Activated B cell treated with CpG ODN at 0.5 μM for 24 hours (primary cell): ENCODE measurements at regions not wholly inside any gene's neighbourhood (a gene's known extent, or its start where the extent isn't known, plus 50 kb on each side); places are given as distances from the start of the nearest gene placed in this dataset.

Experiments
- ATAC-seq: fragments of 200-7000 bp; cut with Tn5 transposase; one replicate; pipeline ENCODE4 v1.10.0; 2021; ENCODE audit warnings: low read depth, mild to moderate bottlenecking, moderate library complexity
- CTCF ChIA-PET: fragments of 350-600 bp; sonication (Branson Sonifier 250); formaldehyde crosslinking; loops from one replicate; lab custom pipeline; 2021; ENCODE audit warnings: antibody characterized with exemption; lab: Charles Lee
- POLR2A ChIA-PET: fragments of 350-600 bp; sonication (Branson Sonifier 250); formaldehyde crosslinking; loops from one replicate; lab custom pipeline; 2021; ENCODE audit warnings: antibody characterized with exemption; lab: Charles Lee
- DNase-seq: peaks from one replicate; pipeline ENCODE4 v3.0.0; 2022
- H3K27ac Mint-ChIP-seq: one replicate; pipeline ENCODE4 v1.8.0; 2020; ENCODE audit warnings: mixed read lengths
- H3K27me3 Mint-ChIP-seq: one replicate; pipeline ENCODE4 v1.8.0; 2021; ENCODE audit warnings: mixed read lengths
- H3K36me3 Mint-ChIP-seq: one replicate; pipeline ENCODE4 v1.8.0; 2021; ENCODE audit warnings: low read depth, mixed read lengths
- H3K4me1 Mint-ChIP-seq: one replicate; pipeline ENCODE4 v1.8.0; 2021; ENCODE audit warnings: mixed read lengths
- H3K4me3 Mint-ChIP-seq: one replicate; pipeline ENCODE4 v1.8.0; 2020; ENCODE audit warnings: mild to moderate bottlenecking, mixed read lengths
- H3K9me3 Mint-ChIP-seq: one replicate; pipeline ENCODE4 v1.8.0; 2020; ENCODE audit warnings: mixed read lengths
- intact Hi-C: fragments of 100-400 bp; cut with micrococcal nuclease; formaldehyde crosslinking; loops from one replicate; pipeline ENCODE4 v1.15.1; 2024
- TF ChIP-seq, protein P1 (sequence below): fragments of 200-600 bp; IDR thresholded peaks from one replicate; pipeline ENCODE4 v1.8.0; 2022; ENCODE audit warnings: antibody characterized with exemption, mild to moderate bottlenecking

DNA sequence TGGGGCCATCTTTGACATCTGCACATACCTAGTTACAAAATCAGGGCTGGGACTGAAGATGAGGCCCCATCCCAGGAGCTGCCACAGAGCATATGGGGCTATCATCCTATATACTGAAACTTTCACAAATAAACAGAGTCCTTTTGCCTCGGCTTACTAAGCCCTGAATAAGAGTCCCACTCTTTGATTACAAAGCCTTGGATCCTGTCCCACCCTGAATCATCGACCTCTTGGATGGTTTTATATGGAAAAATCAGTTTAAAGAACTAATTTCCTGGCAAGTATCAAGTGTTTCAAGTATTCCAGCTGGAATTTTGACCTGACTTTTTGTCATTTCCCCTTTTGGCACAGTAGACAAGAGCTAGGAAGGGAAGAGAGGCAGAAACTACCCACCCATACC, 331.3 kb upstream of the FRG2C start:
- Mint-ChIP-seq H3K9me3 (no peaks in the 10 kb centered on the region), H3K27me3 (no peaks in the 10 kb centered on the region), H3K27ac (no peak overlapping the region), H3K4me1 (no peaks in the 10 kb centered on the region), H3K36me3 (no peaks in the 10 kb centered on the region), H3K4me3 (no peak overlapping the region)
- TF ChIP-seq, protein P1, sequence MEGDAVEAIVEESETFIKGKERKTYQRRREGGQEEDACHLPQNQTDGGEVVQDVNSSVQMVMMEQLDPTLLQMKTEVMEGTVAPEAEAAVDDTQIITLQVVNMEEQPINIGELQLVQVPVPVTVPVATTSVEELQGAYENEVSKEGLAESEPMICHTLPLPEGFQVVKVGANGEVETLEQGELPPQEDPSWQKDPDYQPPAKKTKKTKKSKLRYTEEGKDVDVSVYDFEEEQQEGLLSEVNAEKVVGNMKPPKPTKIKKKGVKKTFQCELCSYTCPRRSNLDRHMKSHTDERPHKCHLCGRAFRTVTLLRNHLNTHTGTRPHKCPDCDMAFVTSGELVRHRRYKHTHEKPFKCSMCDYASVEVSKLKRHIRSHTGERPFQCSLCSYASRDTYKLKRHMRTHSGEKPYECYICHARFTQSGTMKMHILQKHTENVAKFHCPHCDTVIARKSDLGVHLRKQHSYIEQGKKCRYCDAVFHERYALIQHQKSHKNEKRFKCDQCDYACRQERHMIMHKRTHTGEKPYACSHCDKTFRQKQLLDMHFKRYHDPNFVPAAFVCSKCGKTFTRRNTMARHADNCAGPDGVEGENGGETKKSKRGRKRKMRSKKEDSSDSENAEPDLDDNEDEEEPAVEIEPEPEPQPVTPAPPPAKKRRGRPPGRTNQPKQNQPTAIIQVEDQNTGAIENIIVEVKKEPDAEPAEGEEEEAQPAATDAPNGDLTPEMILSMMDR: no peak
- ChIA-PET CTCF (no interaction called here), POLR2A (no interaction called here)
- ATAC-seq (no peak), DNase-seq (no peak)
- intact Hi-C loops: no loop called here

GRCh38 chr3:75334299-75334698, 329.8 kb upstream of the FRG2C start:
- H3K27ac Mint-ChIP-seq: no peak overlapping the region
- no peak overlapping the region for H3K4me3 Mint-ChIP-seq
- no peaks in the 10 kb centered on the region for H3K27me3 Mint-ChIP-seq
- no peaks in the 10 kb centered on the region for H3K4me1 Mint-ChIP-seq
- intact Hi-C loops: no loop called here
- TF ChIP-seq, protein P1: no peak
- ChIA-PET CTCF (no interaction called here), POLR2A (no interaction called here)
- no peaks in the 10 kb centered on the region for H3K9me3 Mint-ChIP-seq
- DNase-seq: no peak
- ATAC-seq: no peak
- no peaks in the 10 kb centered on the region for H3K36me3 Mint-ChIP-seq

DNA sequence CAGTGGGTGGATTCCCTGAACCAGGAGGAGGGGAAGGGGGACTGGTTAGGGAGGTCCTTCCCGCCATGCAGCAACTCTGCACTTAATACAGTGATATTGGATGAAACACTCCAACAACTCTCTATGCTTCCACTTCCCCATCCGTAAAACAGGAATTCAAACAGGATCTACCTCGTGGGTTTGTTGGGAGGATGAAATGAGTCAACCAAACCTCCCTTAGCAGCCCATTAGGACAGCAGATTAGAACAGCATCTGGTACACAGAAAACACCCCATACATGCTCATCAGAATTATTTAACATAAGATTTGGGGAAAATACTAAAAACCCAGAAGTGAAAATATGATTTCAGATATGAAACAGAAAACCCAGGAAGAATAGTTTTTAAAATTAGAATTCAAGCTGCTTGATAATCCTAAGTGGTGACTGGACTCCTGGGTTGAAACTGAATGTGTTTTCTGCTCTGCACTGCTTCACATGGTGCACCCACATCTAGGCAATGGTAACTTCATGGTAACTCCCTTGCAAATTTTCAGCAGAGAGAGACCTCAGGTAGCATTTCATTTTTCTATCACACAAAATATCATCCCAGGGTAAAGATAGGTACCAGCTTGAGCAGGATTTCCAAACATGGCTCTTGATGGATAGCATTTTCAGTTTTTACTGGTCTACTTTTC, 326.8 kb upstream of the FRG2C start:
- intact Hi-C loops: no loop called here
- TF ChIP-seq, protein P1: no peak
- Mint-ChIP-seq H3K9me3 (no peaks in the 10 kb centered on the region), H3K4me1 (no peaks in the 10 kb centered on the region), H3K36me3 (no peaks in the 10 kb centered on the region), H3K27ac (no peak overlapping the region), H3K4me3 (no peak overlapping the region), H3K27me3 (no peaks in the 10 kb centered on the region)
- ChIA-PET POLR2A (no interaction called here), CTCF (no interaction called here)
- no peak for ATAC-seq
- DNase-seq: no peak

DNA sequence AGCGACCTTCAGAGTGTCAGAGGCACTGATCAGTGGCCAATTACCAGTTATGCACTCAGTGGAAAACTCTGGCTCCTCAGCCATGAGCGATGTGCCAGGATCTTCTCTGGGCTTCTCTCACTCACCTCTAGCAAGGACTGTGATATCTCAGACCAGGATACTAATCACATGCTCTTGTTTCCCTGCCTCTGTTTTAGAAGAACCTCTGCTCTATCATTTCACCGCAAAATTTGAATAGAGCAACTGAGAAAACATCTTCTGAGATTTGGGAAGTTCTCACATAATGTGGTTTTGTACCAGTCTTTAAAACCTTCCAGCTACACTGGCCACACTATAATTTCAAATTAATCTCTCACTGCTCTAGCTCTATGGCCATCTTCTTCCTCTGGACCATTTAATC, 325.8 kb upstream of the FRG2C start:
- DNase-seq (no peak), ATAC-seq (no peak)
- H3K27ac Mint-ChIP-seq: no peak overlapping the region
- no peaks in the 10 kb centered on the region for H3K4me1 Mint-ChIP-seq
- TF ChIP-seq, protein P1: no peak
- no peaks in the 10 kb centered on the region for H3K9me3 Mint-ChIP-seq
- intact Hi-C loops: no loop called here
- ChIA-PET POLR2A (no interaction called here), CTCF (no interaction called here)
- no peaks in the 10 kb centered on the region for H3K27me3 Mint-ChIP-seq
- no peaks in the 10 kb centered on the region for H3K36me3 Mint-ChIP-seq
- no peak overlapping the region for H3K4me3 Mint-ChIP-seq

- TF ChIP-seq, protein P1: no peak
- Mint-ChIP-seq H3K4me3 (no peak overlapping the region), H3K36me3 (no peaks in the 10 kb centered on the region), H3K4me1 (no peaks in the 10 kb centered on the region), H3K9me3 (no peaks in the 10 kb centered on the region), H3K27ac (no peak overlapping the region), H3K27me3 (no peaks in the 10 kb centered on the region)
- intact Hi-C loops: no loop called here
- DNase-seq (no peak), ATAC-seq (no peak)
- ChIA-PET CTCF (no interaction called here), POLR2A (no interaction called here)
These were observed 322.6 kb upstream of the FRG2C start for GRCh38 chr3:75341324-75342067.
